Stimulated activated CD8-positive, alpha-beta memory T cell treated with anti-CD3 and anti-CD28 coated beads, Interleukin-7, amount 100 ng/mL, for 48 hours (primary cell): ENCODE measurements at regions not wholly inside any gene's neighbourhood (a gene's known extent, or its start where the extent isn't known, plus 50 kb on each side); places are given as distances from the start of the nearest gene placed in this dataset.

Experiments
- DNase-seq, 2 donors: peaks; one replicate each; pipeline ENCODE4 v3.0.0-alpha.2; 2020; ENCODE audit warnings: low read depth in 1 of 2; ENCODE audit errors: extremely low read depth in 1 of 2

DNA sequence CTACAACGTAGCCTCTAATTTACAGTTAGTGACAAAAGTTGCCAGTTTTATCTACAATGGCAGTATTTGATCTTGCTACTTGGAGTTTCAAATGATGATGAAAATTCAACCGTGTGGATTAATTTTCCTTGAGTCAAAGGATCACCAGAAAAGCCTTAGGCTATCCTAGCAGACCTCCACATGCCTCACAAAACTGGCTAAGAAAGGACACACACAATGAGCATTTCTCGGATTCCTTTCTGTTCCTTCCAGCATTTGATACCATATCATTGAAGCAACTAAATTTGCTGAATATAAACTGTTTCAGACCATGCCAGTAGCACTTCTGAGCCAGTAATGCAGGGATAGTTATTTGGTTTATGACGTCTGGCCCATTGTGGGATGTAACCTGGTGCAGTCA is 587.4 kb upstream of the MDFIC2 start:
- DNase-seq, result no peak

DNA sequence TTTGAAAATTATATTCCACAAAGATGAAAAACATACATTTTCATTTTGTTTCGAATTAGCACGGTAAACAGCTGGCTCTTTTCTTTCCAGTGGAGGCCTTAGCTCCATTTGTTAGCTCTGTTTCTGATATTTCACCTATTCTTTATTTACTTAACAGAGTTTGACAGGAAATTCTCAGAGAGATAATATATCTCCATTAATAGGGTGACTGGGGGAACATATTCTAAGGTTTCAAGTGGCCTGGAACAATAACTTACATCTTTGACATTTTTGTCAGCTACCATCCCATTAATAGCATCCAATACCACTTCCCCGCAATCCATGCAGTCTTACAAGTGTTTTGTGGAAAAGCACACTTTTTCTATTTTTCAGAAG is 577.6 kb upstream of the MDFIC2 start:
- DNase-seq, result no peak

DNA sequence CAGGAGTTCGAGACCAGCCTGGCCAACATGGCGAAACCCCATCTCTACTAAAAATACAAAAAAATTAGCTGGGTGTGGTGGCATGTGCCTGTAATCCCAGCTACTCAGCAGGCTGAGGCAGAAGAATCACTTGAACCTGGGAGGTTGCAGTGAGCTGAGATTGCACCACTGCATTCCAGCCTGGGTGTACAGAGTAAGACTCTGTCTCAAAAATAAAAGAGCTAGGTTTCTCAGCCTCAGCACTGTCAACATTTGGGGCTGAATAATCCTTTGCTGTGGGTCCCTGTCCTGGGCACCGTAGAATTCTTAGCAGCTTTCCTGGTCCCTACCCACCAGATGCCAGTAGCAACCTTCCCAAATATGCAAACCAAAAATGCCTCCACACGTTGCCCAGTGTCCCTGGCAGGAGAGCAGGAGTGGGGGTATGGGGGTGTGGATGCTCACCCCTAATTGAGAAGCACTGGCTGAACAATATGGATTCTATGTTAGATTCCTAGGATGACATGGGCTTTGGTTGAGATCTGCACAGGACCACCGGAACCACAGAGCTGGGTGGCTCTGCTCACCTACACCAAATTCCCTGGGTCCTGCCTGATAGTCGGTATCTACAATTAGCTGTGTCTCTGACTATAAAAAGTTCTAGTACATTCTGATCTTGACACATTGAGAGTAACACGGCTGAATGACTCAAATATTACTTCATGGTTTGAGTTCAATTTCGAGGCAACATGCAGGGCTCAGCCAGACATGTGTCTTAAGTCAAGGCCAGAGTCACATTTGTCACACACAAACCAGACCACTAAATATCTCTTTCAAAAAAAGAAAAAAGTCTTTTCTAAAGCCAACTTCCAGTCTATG is 577.0 kb upstream of the MDFIC2 start:
- DNase-seq, result no peak

DNA sequence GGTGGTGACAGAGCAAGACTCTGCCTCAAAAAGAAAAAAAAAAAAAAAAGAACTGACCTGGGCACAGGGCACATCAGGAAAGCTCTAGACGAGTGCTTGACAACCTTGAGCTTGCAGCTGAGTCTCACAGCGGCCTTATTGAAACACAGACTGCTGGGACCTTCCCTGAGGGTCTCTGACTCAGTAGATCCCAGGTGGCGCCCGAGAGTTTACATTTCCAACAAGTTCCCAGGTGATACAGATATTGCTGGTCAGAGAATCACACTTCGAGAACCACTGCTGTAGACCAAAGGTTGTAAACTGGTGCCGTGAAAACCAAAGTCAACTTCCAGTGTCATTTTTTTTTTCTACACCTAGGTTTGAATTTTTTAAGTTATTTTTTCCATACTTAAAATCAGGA is 573.2 kb upstream of the MDFIC2 start:
- no peak for DNase-seq

DNA sequence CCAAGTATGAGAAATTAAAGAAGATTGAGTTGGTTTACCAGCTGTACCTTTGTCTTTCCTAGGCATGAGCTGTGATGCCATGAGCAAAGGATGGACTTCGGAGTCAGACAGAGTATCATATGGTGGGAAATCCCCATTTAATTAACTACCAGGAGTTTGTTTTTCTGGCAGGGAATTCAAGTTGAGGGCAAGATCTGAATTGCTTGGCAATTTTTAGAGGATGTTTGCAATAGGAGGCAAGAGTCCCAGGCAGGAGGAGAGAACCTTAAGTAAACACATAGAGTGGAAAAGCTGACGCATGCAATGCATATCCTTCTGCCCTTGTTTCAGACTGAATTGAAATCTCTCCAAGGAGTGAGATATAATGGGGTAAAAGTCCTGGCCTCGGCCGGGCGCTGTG is 569.7 kb upstream of the MDFIC2 start:
- DNase-seq, result no peak

DNA sequence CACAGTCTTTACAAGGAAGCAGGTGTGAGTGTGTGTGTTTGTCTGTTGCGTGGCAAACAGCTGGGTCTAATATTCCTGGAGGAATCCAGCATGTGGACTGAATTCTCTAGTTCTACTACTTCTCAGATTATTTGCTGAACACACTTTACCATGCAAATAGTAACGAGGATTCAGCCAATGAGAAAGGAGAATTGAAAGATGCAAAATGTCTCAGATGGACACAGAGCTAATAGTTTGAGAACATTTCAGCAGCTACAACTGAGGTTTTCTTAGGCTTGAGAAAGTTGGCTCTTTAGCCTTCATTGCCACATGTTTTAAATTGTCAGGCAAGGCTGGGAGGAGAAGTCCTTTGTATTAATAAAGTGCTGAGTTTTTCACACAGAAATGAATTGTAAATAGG is 568.0 kb upstream of the MDFIC2 start:
- DNase-seq, result no peak

DNA sequence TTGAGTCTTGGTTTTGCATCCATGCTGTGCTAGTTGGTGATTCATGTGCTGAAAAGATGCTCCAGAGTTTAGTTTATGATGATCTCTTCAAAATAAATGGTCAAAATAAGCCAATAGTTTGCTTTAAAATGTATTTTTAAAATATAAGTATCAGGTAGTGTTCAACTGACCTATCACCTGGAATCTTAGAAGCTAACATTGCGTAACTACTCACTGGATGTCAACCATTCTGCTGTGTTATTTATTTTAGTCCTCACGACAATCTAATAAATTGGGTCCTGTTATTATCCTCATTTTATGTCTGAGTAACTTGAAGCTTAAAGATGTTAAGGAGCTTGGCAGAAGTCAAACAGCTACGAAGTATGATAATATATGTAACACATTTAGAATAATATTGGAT is 563.7 kb upstream of the MDFIC2 start:
- no peak for DNase-seq

DNA sequence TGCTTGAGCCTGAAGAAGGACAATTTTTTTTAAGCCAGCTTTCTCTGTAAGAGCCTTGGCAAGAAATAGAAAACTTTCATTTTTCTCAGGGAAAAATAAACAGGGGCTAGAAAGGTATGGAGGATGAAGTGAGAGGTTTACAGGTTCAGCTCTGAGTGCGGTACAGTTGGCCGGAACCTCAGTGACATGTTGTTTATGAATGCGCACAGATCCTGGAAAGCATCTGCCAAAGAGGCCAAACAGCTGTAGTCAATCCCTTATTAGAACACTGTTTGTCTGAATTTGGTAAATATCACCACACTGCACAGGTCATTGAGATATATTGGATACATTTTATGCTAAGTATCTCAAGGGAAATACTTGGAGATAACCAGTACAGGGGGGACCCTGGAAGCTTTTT is 561.8 kb upstream of the MDFIC2 start:
- no peak for DNase-seq

DNA sequence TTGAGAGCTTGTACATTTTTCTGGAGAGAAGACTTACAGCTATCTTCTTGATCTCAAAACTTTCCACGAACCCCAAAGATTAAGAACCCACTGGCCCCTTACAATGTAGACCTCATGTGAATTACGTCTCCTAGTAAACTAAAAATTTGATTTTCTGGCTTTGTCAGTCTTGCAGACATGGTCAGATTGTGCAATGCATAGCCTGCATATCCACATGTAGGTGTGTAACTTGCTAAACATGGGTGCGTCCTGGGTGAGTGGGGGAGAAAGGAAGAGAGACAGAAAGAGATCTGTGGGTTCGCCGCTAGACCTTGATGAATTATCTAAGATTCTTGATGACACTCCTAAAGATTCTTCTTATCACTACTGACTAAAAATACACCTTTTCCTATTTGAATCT is 561.2 kb upstream of the MDFIC2 start:
- no peak for DNase-seq

DNA sequence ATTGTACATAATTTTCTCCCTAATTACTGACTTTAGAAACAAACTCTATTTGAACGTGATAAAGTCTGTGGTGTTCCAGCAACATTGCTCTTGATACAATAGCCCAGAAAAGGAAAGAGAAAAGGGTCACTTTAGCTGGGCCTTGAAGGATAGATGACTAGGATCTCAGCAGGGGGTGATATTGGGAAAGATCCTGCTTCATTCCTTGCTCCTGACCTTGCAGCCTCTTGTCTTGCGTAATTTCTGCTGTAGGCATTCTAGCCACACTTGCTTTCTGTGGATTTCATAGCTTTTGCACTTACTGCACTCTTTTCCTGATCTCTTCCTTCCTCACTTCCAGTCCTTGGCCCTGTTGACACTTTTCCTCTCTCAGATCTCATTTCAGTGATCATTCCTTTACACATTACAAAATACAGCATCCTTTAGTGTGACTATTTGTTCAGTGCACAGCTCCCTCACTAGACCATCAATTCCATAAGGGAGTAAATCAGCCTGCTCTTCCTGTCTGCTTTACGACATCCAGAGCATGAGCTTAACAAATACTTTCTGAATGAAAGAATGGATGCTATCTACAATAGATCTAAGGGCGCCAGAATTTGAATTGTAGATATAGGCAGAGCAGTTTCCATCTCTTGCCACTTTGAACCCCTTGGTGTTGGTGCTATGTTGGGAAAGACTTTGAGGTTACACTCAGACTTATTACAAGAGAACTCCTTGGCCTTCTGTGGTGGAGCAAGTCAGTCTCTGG is 559.6 kb upstream of the MDFIC2 start:
- no peak for DNase-seq

DNA sequence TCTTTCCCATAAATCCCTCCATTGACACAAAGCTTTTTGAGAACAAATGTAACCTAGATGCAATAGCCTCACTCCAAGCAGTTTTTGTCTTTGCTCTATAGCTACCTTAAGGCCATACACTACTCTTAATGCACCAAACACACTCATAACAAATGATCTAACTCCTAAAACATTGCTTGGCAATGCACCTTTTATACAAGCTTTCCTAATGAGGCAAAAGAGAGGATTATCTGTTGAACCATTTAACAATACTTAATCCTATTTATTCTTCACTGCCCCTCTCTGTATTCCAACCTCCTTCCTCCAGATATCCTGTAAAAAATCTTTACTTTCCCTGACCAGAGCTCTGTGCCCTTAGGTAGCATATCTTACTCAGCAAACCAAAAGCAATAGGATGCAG is 558.1 kb upstream of the MDFIC2 start:
- DNase-seq, result no peak

DNA sequence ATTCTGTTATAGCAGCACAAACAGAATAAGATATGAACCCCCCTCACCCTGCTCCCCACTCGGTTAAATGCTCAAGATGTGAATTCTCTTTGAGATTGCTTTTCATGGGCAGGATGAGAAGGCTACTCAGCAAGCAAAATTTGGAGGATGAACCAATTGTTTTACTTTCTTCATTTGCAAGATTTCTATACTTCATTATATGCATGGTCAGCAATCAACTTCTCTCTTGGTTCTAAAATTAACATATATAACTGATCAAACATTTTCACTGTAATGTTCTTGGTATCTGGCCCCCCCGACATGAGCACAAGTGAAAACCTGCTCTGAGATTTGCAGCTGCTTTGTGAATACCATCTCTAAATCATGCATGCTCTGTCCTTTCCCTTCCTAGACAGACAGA is 556.1 kb upstream of the MDFIC2 start:
- DNase-seq, result no peak

DNA sequence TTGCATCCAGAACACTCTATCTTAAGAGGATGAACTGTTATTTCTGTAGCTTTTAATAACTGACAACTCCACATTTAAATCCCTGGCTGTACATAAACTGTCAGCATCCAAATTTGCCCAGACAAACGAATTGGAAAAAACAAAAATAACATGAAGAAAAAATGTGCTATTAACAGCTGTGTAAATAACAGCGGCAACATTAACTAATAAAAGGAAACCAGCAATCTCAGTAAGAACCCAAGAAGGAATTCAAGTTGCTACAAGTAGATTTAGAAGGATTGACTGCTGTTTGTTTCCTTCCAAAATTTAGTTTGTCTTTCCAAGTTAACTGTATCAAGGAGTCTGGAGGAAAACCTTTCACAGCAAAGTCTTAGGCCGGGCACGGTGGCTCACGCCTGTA is 550.6 kb upstream of the MDFIC2 start:
- DNase-seq, result no peak

DNA sequence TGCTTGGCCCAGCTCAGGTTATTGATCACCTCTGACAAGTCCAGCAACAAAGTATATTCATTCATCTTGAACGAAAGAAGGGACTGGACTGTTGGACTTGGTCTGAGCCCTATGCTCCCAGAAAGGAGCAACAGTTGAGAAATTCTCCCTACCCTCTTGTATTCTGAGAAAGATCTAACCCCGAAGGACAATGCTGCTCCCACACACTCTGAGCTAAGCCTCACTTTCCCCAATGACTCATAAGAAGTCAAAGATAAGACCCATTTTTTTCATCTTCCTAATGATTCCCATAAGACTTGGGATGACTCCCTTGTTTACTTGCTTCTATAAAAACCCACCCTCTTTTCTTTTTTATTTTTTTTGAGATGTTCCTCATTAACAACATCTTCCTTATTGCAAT is 549.4 kb upstream of the MDFIC2 start:
- DNase-seq, result no peak

DNA sequence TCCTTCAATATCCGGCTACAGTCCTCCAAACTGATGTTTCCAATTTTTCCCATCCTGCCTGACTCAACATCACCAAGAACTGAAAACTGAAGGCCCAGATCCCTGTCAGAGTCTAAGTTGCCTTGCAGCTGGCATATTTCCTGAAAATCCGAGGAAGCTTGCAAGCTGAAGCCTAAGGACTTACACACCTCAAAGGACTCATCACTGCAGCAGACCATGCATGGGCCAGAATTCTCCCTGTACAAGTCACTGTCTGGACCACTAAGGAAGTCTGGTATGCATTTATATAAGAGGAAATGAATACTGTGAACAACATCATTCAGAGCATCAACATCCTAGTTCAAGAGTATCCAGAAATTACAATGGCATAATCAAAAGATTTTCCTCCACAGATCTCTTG is 548.8 kb upstream of the MDFIC2 start:
- DNase-seq, result no peak

DNA sequence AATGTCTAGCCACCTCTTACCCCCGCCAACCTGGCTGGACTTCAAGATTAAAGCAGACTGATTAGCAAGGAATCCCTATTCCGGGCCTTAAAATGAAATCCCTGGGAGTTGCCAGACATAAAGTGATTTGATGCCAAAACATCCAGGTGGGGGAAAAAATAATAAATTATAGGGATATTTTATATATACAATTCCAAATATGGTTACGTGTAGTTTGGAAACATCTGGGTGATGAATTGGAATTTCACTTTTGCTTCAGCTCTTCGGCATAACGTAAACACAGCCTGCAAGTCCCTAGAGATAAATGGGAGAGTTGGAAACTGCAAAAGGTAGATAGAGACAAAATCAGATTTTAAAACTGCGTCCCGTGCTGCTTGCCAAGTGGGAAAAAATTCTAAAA is 545.5 kb upstream of the MDFIC2 start:
- DNase-seq, result no peak

DNA sequence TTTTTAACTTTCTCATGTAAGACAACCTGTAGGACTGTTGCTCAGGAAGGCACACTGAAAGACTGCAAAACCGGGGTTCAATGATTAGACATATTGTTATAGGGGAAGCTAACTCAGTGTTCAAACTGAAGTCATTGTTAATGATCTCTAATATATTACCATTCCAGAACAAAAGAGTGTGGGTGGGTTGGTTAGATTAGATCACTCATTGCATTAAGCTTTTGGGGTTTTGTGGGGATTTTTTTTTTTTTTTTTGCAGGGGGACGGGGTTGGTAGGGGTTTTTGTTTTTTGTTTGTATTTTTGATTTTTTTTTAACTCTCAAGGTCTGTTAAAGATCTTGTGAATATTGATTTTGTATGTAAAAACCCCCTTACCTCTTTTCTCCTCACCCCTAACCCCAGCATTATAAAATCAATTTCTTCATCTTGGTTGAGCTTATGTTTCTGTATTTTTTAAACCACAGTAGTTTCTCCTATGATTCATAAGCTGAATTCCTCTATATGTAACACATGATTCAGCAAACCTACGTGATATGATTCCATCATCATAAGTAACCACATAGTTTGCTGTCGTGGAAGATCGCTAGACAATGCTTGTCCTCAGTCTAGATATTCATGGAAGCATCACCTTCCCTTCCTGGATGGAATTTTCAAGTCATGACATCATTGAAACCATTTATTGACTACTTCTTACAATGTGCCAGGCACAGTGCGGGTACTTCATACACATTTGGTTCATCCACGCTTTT is 544.1 kb upstream of the MDFIC2 start:
- no peak for DNase-seq

DNA sequence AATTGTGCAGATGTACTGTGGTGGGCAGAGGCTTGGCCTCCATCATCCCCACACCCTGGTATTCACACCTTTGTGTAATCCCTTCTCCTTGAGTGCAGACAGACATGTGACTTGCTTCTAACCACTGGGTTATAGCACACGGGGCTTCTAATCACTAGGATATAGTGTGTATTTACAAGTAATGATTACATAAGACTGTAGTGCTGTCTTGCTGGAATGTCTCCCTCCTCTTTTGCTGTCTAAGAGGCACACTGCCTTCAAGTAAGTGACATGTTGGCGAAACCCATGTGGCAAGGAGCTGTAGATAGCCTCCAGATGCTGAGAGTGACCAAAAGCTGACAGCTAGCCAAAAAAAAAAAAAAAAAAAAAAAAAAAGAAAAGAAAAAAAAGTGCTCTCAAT is 542.7 kb upstream of the MDFIC2 start:
- no peak for DNase-seq

DNA sequence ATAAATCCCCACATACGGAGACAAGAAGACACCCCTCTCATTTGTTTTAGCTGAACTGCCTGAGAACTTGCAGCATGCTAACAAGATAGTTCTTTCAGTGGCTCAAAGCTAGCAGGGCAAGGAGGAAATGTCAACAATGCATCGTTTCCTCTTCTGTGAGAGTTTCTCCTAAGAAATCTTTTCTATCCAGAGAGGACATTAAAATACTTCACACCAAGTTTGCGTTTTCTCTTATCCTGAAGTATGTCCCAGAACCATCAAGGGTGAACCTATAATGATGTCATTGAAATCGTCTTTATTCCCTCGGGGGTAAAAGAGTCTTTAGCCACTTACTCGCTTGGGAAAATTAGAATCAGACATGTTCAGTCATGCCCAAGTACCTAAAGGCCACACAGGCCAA is 541.7 kb upstream of the MDFIC2 start:
- no peak for DNase-seq

DNA sequence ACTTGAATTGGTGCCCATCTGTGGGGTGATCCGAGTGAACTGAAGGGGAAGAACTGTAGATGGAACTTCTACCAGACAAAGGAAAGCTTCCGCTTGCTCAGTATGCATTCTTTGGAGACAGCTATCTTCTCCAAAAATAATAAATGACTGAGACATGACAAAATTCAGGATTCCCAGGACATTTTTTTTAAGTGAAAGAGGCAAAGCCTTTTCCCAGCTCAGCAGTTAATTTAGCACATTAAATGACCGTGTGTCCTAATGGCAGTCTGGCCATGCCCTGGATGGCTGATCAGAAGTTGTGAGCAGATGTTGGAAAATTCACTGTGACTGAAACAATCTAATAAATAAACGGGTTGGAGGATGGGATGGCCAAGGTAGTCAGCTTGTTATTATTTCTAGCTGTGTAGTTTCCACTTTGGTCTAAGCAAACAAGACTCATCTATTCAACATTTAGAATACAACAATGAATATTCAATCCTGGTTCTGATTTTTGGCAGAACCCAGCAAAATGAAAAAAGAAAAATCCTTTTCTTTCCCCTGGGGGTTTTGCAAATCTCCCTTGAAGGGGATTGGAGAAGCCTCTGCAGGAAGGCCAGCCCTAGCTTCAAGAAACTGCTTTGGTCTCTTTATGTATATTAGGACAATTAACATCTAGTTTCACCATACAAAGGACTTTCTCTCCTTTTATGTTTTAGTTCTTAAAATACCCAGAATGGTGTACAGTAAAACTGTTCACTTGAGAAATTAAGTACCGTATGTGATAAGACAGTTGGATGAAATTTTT is 540.9 kb upstream of the MDFIC2 start:
- DNase-seq, result no peak
